ENCODE measurements at regions not wholly inside any gene's neighbourhood (a gene's known extent, or its start where the extent isn't known, plus 50 kb on each side); places are given as distances from the start of the nearest gene placed in this dataset.

- TF ChIP-seq EZH2 (IDR thresholded peaks at IDR 0.05; ENCODE audit: low read length) (no peak), CTCF (optimal IDR thresholded peaks at IDR 0.05 in 1 of 3, IDR thresholded peaks at IDR 0.05 in 1 of 3, conservative IDR thresholded peaks at IDR 0.05 in 1 of 3; ENCODE audit: extremely low read depth in 1 of 3, insufficient read depth in 2 of 3, low read length in 3 of 3) (no peak)
These were observed 50.9 kb upstream of the RXRA start for GRCh38 chr9:134275375-134275774.

All from keratinocyte (primary cell).